HG03378 (cell line): ENCODE measurements at regions not wholly inside any gene's neighbourhood (a gene's known extent, or its start where the extent isn't known, plus 50 kb on each side); places are given as distances from the start of the nearest gene placed in this dataset.

Experiments used
- ATAC-seq: cut with Tn5 transposase; IDR thresholded peaks from one replicate; pipeline ENCODE4 v1.9.1; 2021; ENCODE audit warnings: mild to moderate bottlenecking, moderate library complexity; ENCODE audit not compliant: unreplicated experiment

GRCh38 chr1:217313096-217313495, 317.8 kb downstream of the GPATCH2 start:
- ATAC-seq = no peak

GRCh38 chr1:217311766-217312165, 319.1 kb downstream of the GPATCH2 start:
- ATAC-seq = no peak

GRCh38 chr1:217311269-217311668, 319.6 kb downstream of the GPATCH2 start:
- no peak for ATAC-seq

- ATAC-seq = no peak
These were observed 349.6 kb downstream of the GPATCH2 start for GRCh38 chr1:217281332-217281731.

GRCh38 chr1:217275655-217276398, 355.1 kb downstream of the GPATCH2 start:
- ATAC-seq = no peak

GRCh38 chr1:217274927-217275654, 355.8 kb downstream of the GPATCH2 start:
- ATAC-seq = peak; percentile 37

GRCh38 chr1:217274416-217274815, 356.5 kb downstream of the GPATCH2 start:
- no peak for ATAC-seq

GRCh38 chr1:217273866-217274265, 357.0 kb downstream of the GPATCH2 start:
- no peak for ATAC-seq

GRCh38 chr1:217272385-217272784, 358.5 kb downstream of the GPATCH2 start:
- ATAC-seq = no peak

- ATAC-seq = no peak
These were observed 360.8 kb downstream of the GPATCH2 start for GRCh38 chr1:217270101-217270500.

- no peak for ATAC-seq
These were observed 362.8 kb downstream of the GPATCH2 start for GRCh38 chr1:217268058-217268457.

GRCh38 chr1:217261636-217262035, 369.3 kb downstream of the GPATCH2 start:
- ATAC-seq = no peak

- ATAC-seq = no peak
These were observed 370.2 kb downstream of the GPATCH2 start for GRCh38 chr1:217260676-217261075.

- ATAC-seq = no peak
These were observed 376.9 kb downstream of the GPATCH2 start for GRCh38 chr1:217253985-217254384.

GRCh38 chr1:217253351-217253750, 377.5 kb downstream of the GPATCH2 start:
- ATAC-seq = no peak

- ATAC-seq = no peak
These were observed 379.8 kb downstream of the GPATCH2 start for GRCh38 chr1:217251121-217251520.

- no peak for ATAC-seq
These were observed 381.0 kb downstream of the GPATCH2 start for GRCh38 chr1:217249857-217250256.

- no peak for ATAC-seq
These were observed 385.9 kb downstream of the GPATCH2 start for GRCh38 chr1:217244971-217245370.

GRCh38 chr1:217240656-217241055, 390.2 kb downstream of the GPATCH2 start:
- no peak for ATAC-seq

GRCh38 chr1:217238945-217239344, 391.9 kb downstream of the GPATCH2 start:
- no peak for ATAC-seq

- no peak for ATAC-seq
These were observed 400.5 kb downstream of the GPATCH2 start for GRCh38 chr1:217230412-217230811.

GRCh38 chr1:217228689-217229088, 402.2 kb downstream of the GPATCH2 start:
- no peak for ATAC-seq
